ENCODE measurements at regions not wholly inside any gene's neighbourhood (a gene's known extent, or its start where the extent isn't known, plus 50 kb on each side); places are given as distances from the start of the nearest gene placed in this dataset.

- no peak for FAIRE-seq
Measured at GRCh38 chr18:27825689-27826088, 351.2 kb downstream of the CDH2 start.

- FAIRE-seq: no peak
Measured at GRCh38 chr18:27824841-27825681, 351.9 kb downstream of the CDH2 start.

GRCh38 chr18:27824275-27824674 is 352.7 kb downstream of the CDH2 start:
- no peak for FAIRE-seq

- FAIRE-seq: no peak
Measured at GRCh38 chr18:27823053-27823452, 353.9 kb downstream of the CDH2 start.

- FAIRE-seq: no peak
Measured at GRCh38 chr18:27808683-27809082, 368.2 kb downstream of the CDH2 start.

GRCh38 chr18:27803957-27804356 is 373.0 kb downstream of the CDH2 start:
- no peak for FAIRE-seq

- FAIRE-seq: no peak
Measured at GRCh38 chr18:27797484-27797883, 379.4 kb downstream of the CDH2 start.

- no peak for FAIRE-seq
Measured at GRCh38 chr18:27794181-27794926, 382.6 kb downstream of the CDH2 start.

GRCh38 chr18:27793013-27793785 is 383.7 kb downstream of the CDH2 start:
- FAIRE-seq: no peak

- no peak for FAIRE-seq
Measured at GRCh38 chr18:27789406-27789805, 387.5 kb downstream of the CDH2 start.

- FAIRE-seq: no peak
Measured at GRCh38 chr18:27787547-27787946, 389.4 kb downstream of the CDH2 start.

- no peak for FAIRE-seq
Measured at GRCh38 chr18:27785815-27786471, 391.0 kb downstream of the CDH2 start.

GRCh38 chr18:27780061-27780745 is 396.7 kb downstream of the CDH2 start:
- no peak for FAIRE-seq

GRCh38 chr18:27778925-27779324 is 398.0 kb downstream of the CDH2 start:
- no peak for FAIRE-seq

- FAIRE-seq: no peak
Measured at GRCh38 chr18:27778441-27778840, 398.5 kb downstream of the CDH2 start.

- no peak for FAIRE-seq
Measured at GRCh38 chr18:27772081-27772480, 404.8 kb downstream of the CDH2 start.

- FAIRE-seq: no peak
Measured at GRCh38 chr18:27771571-27771970, 405.4 kb downstream of the CDH2 start.

GRCh38 chr18:27769152-27769551 is 407.8 kb downstream of the CDH2 start:
- FAIRE-seq: no peak

GRCh38 chr18:27763936-27764335 is 413.0 kb downstream of the CDH2 start:
- no peak for FAIRE-seq

- no peak for FAIRE-seq
Measured at GRCh38 chr18:27763341-27763740, 413.6 kb downstream of the CDH2 start.

GRCh38 chr18:27762054-27762453 is 414.9 kb downstream of the CDH2 start:
- FAIRE-seq: no peak

- FAIRE-seq: no peak
Measured at GRCh38 chr18:27752944-27753343, 424.0 kb downstream of the CDH2 start.

All from G401.6 (cell line).